ENCODE measurements at regions not wholly inside any gene's neighbourhood (a gene's known extent, or its start where the extent isn't known, plus 50 kb on each side); places are given as distances from the start of the nearest gene placed in this dataset.

DNA sequence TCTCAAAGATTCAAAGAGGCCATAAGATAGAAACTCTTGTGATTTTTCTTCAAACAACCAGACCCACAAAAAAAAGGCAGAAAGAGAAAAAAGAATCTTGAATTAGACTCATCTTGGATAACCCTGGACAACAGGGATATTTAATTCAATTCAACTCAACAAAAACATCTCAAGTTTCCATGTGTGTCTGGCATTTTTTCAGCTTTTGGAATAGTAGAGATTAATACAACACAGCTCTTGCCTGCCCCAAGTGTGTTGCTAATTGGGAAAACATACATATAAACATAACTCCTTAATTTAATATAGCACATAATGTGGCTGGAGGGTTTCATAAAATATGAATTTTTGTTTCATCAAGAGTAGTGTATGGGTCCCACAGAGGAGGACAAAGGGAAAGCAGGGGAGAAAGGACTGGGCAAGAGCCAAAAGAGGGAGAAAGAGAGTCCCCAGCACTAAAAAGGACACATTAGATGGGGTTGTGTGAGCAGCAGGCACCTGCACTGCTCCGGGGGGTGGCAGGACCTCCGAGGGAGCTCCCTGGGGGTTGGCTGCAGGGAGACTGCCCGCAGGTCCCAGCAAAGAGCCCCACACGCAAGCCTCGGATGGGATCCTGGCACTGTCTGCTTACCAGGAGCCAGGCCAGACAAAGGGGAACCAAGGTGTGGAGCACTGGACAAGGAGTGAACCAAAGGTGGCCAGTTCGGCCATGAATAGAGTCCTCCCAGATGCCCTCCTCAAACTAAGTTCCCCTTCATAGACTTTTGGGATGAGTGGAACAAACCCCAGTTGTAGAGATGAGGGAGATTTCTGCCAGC, 65.6 kb upstream of the TMEM72 start (continued):
- TF ChIP-seq, protein P1, sequence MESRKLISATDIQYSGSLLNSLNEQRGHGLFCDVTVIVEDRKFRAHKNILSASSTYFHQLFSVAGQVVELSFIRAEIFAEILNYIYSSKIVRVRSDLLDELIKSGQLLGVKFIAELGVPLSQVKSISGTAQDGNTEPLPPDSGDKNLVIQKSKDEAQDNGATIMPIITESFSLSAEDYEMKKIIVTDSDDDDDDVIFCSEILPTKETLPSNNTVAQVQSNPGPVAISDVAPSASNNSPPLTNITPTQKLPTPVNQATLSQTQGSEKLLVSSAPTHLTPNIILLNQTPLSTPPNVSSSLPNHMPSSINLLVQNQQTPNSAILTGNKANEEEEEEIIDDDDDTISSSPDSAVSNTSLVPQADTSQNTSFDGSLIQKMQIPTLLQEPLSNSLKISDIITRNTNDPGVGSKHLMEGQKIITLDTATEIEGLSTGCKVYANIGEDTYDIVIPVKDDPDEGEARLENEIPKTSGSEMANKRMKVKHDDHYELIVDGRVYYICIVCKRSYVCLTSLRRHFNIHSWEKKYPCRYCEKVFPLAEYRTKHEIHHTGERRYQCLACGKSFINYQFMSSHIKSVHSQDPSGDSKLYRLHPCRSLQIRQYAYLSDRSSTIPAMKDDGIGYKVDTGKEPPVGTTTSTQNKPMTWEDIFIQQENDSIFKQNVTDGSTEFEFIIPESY (IDR thresholded peaks at IDR 0.05; ENCODE audit: extremely low read depth, insufficient replicate concordance, low read length): no peak
- TF ChIP-seq CEBPB (IDR thresholded peaks at IDR 0.05; ENCODE audit: low read depth) (no peak), ELF1 (IDR thresholded peaks at IDR 0.05; ENCODE audit: borderline replicate concordance, low read depth) (no peak), FOSL1 (IDR thresholded peaks at IDR 0.05; ENCODE audit: low read depth) (no peak), JUND (IDR thresholded peaks at IDR 0.05) (no peak), SRF (IDR thresholded peaks at IDR 0.05; ENCODE audit: low read depth) (no peak)
- TF ChIP-seq, protein P2, sequence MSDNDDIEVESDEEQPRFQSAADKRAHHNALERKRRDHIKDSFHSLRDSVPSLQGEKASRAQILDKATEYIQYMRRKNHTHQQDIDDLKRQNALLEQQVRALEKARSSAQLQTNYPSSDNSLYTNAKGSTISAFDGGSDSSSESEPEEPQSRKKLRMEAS (IDR thresholded peaks at IDR 0.05): no peak

DNA sequence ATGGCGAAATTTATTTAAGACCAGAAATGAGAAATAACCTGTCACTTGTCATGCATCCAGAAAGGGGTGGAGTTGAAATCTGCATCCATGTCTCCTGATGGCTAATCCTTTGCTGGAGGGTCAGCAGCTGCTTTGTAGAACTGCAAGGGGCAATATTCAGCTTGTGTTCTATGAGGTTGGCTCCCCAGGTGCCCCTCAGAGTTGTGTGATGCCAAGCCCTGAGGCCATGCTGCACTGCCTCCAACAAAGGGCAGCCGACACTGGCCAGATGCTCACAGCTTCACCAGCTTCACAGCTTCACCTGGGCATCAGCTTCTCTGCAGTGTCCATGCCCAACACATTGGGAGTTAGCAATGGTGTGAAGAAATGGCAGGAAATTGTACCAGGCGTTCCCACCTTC, 64.0 kb upstream of the TMEM72 start:
- Histone ChIP-seq H3K36me3 (ENCODE audit: control insufficient read depth in 1 of 2, insufficient read depth in 2 of 2, low read length in 2 of 2) (no peaks in the 10 kb centered on the region), H3K9ac (ENCODE audit: low read length) (no peak overlapping the region), H3K9me2 (ENCODE audit: insufficient read depth) (no peaks in the 10 kb centered on the region), H3K27me3 (ENCODE audit: insufficient read depth, low read length) (peaks cover 27% of the 10 kb centered on the region; the same call in 1 of the 2 replicates), H3K9me3 (ENCODE audit: control insufficient read depth in 1 of 2, insufficient read depth in 1 of 2, low read depth in 1 of 2, low read length in 2 of 2) (no peaks in the 10 kb centered on the region), H2AFZ (ENCODE audit: low read depth, low read length, poor library complexity, severe bottlenecking) (no peak overlapping the region), H3K4me1 (ENCODE audit: control insufficient read depth in 1 of 2, insufficient read depth in 2 of 2, low read length in 2 of 2) (no peaks in the 10 kb centered on the region), H3K79me2 (ENCODE audit: insufficient read depth, low read length) (no peaks in the 10 kb centered on the region), H4K20me1 (ENCODE audit: insufficient read depth) (no peaks in the 10 kb centered on the region), H3K27ac (ENCODE audit: low read depth, low read length) (no peak overlapping the region), H3K4me3 (replicated peaks in 1 of 2; ENCODE audit: low read depth in 1 of 2, low read length in 2 of 2) (no peak overlapping the region), H3K4me2 (ENCODE audit: low read length) (no peak overlapping the region)
- ChIA-PET CTCF (interaction anchor here (0.6 kb wide), 1 partner anchor 457 kb away, joined by 5 read pairs; no protein-coding TSS in a partner anchor), POLR2A (no interaction called here), RAD21 (ENCODE audit: low non-redundant PET in 1 of 2, low total read pairs in 2 of 2, uncharacterized antibody in 2 of 2, unreplicated experiment in 2 of 2) (no interaction called here)
- intact Hi-C loops (cut with micrococcal nuclease): no loop called here
- no peak for ATAC-seq
- BruUV-seq (replicated peaks): no TSS peak
- no peak for DNase-seq (ENCODE audit: low read depth, low spot score)
- no peak for TF ChIP-seq EZH2 (IDR thresholded peaks at IDR 0.05)
- no peak for TF ChIP-seq TCF7L2 (IDR thresholded peaks at IDR 0.05; ENCODE audit: borderline replicate concordance, extremely low read depth, insufficient read depth, insufficient read length)
- TF ChIP-seq RAD21 (IDR thresholded peaks at IDR 0.05; ENCODE audit: low read depth): no peak
- TF ChIP-seq EZH2phosphoT487 (IDR thresholded peaks at IDR 0.05; ENCODE audit: borderline replicate concordance): no peak
- no peak for TF ChIP-seq YY1 (IDR thresholded peaks at IDR 0.05; ENCODE audit: extremely low read depth, insufficient replicate concordance, low read depth, low read length)
- no peak for TF ChIP-seq POLR2AphosphoS5 (IDR thresholded peaks at IDR 0.05; ENCODE audit: low read depth, low read length)
- no peak for TF ChIP-seq ELF1 (IDR thresholded peaks at IDR 0.05; ENCODE audit: borderline replicate concordance, low read depth)
- TF ChIP-seq JUND (IDR thresholded peaks at IDR 0.05): no peak
- TF ChIP-seq SRF (IDR thresholded peaks at IDR 0.05; ENCODE audit: low read depth): no peak
- TF ChIP-seq, protein P3, sequence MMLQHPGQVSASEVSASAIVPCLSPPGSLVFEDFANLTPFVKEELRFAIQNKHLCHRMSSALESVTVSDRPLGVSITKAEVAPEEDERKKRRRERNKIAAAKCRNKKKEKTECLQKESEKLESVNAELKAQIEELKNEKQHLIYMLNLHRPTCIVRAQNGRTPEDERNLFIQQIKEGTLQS (IDR thresholded peaks at IDR 0.05): no peak
- TF ChIP-seq FOSL1 (IDR thresholded peaks at IDR 0.05; ENCODE audit: low read depth): no peak
- TF ChIP-seq SIN3A (IDR thresholded peaks at IDR 0.05; ENCODE audit: low read depth): no peak
- TF ChIP-seq ZNF274 (IDR thresholded peaks at IDR 0.05; ENCODE audit: low read depth, low read length): no peak
- no peak for TF ChIP-seq POLR2A (IDR thresholded peaks at IDR 0.05; ENCODE audit: borderline replicate concordance, extremely low read depth, insufficient read depth, insufficient read length)
- no peak for TF ChIP-seq EGR1 (IDR thresholded peaks at IDR 0.05; ENCODE audit: low read depth)
- TF ChIP-seq, protein P4, sequence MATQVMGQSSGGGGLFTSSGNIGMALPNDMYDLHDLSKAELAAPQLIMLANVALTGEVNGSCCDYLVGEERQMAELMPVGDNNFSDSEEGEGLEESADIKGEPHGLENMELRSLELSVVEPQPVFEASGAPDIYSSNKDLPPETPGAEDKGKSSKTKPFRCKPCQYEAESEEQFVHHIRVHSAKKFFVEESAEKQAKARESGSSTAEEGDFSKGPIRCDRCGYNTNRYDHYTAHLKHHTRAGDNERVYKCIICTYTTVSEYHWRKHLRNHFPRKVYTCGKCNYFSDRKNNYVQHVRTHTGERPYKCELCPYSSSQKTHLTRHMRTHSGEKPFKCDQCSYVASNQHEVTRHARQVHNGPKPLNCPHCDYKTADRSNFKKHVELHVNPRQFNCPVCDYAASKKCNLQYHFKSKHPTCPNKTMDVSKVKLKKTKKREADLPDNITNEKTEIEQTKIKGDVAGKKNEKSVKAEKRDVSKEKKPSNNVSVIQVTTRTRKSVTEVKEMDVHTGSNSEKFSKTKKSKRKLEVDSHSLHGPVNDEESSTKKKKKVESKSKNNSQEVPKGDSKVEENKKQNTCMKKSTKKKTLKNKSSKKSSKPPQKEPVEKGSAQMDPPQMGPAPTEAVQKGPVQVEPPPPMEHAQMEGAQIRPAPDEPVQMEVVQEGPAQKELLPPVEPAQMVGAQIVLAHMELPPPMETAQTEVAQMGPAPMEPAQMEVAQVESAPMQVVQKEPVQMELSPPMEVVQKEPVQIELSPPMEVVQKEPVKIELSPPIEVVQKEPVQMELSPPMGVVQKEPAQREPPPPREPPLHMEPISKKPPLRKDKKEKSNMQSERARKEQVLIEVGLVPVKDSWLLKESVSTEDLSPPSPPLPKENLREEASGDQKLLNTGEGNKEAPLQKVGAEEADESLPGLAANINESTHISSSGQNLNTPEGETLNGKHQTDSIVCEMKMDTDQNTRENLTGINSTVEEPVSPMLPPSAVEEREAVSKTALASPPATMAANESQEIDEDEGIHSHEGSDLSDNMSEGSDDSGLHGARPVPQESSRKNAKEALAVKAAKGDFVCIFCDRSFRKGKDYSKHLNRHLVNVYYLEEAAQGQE (IDR thresholded peaks at IDR 0.05; ENCODE audit: low read depth): no peak
- TF ChIP-seq ZFX (IDR thresholded peaks at IDR 0.05): no peak
- no peak for TF ChIP-seq CBX3 (IDR thresholded peaks at IDR 0.05; ENCODE audit: low read depth)

Data from HCT116 (cell line).